HG03342 (cell line): ENCODE measurements at regions not wholly inside any gene's neighbourhood (a gene's known extent, or its start where the extent isn't known, plus 50 kb on each side); places are given as distances from the start of the nearest gene placed in this dataset.
"Not testable (repeated sequence)": the region's sequence is repeated elsewhere in the genome, so short reads cannot be mapped to it uniquely, and the experiment has no call there.

ENCODE experiments used
- ATAC-seq: cut with Tn5 transposase; IDR thresholded peaks from one replicate; pipeline ENCODE4 v1.9.1; 2021; ENCODE audit warnings: mild to moderate bottlenecking, moderate library complexity; ENCODE audit not compliant: unreplicated experiment

DNA sequence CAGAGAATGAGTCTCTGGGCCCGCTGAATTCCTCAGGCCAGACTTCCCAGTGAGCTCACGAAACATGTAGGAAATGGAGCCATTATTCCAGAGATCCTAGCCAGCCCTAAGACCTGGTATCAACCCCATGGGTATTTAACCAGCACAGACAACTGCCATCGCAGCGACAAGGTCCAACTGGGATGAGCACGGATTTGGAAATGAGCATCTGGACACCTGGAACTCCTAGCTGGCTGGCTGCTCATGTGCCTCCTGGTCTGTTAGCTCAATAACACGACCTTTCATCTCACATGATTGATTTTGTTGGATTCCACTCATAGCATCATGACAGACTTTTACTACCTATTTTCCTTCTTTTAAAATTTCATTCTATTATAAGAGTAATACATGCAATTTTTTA, 51.0 kb downstream of the POU3F3 start:
- ATAC-seq = no peak

DNA sequence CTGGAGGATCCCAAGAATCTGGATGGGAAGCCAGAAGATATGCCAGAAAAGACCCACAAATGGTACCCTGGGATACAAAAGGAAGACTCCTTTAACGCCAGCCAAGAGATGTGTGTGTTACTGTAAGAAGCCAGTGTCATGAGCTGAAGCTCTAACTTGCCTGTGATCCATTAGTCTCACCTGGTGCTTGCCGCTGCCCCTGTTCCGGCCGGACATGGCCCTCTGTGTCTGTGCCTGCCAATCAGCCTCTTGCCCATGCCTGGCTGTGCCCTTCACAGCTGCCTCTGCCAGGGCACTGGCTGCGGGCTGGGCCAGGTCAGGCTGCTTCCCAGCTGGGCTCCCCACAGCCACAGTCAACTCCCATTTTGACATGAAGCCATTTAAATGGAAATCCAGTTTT, 55.4 kb downstream of the POU3F3 start:
- no peak for ATAC-seq

DNA sequence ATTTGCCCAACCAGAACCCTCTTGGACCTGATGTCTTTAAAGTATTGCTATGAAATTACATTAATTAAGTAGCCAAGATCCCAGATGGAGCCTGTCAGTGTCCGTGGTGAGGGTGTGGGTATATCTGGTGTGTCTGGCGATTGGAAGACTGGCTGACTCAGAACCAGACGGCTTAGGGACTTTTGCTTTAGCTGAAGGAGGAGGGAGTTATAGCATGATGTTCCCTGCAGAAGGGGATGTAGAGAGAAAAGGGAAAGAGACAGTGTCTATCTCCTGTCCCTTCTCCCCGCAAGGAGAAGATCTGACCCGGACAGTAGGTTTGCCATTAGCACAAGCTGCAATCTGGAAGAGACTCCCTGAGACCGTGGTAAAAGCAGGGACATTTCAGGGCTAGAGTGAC, 60.6 kb downstream of the POU3F3 start:
- ATAC-seq = no peak

DNA sequence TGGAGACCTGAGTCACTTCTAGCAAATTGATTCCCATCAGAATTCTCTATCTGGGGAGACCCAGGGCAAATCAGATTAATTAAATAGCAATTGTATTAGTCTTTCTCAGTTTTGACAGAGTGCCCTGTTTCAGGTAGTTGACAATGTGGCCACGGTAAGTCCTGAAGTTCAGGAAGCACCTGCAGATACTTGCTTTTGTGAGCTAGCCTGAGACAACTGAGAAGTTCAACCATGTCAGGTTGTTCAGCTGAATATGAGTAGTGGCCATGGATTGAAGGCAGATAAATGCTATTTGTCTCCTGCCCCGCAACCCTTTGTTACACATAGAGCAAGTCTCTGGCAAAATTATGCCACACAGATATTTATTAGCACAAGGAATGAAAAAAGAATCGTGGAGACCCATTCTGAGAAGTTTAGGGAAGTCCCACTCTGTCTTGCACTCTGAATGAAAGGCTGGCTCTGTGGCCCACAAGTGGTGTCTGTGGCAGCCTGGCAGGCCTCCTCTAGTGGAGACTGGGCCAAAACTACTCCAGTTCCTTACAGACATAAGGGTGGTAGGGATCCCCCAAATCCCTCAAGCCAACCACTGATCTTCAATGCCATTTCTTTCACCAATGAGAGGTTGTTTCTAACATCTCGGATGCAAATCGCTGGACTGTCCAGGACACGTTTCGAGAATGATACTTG, 61.3 kb downstream of the POU3F3 start:
- no peak for ATAC-seq

DNA sequence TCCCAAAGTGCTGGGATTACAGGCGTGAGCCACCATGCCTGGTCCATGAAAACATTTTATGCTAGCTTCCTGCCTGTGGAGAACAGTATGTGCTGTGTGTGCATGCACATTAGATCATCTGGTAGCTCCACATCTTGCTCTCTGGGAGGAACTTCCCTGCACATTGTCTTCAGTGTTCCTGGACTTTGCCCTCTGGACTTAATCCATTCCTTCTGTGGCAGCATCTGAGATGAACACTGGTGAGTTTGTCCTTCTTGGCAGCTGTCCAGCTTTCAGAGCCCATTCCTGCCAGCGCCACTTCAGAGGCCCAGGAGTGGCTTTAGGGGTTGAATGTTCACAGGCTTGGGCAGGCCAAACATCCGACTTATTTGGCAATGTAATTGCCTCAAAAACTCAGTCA, 65.2 kb downstream of the POU3F3 start:
- ATAC-seq = no peak

DNA sequence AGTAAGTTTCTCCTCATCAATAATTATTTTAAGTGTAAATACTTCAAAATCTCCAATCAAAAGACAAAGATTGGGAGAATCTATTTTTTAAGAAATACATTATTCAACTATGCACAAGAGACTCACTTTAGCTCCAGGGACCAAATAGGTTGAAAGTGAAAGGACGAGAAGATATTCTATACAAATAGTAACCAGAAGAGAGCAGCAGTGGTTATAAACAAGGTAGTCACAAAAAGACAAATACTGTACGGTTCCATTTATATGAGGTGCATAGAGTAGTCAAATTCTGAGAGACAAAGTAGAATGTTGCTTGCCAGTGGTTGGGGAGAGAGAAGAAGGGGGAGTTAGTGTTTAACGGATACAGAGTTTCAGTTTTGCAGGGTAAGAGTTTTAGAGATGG, 69.8 kb downstream of the POU3F3 start:
- ATAC-seq = no peak

DNA sequence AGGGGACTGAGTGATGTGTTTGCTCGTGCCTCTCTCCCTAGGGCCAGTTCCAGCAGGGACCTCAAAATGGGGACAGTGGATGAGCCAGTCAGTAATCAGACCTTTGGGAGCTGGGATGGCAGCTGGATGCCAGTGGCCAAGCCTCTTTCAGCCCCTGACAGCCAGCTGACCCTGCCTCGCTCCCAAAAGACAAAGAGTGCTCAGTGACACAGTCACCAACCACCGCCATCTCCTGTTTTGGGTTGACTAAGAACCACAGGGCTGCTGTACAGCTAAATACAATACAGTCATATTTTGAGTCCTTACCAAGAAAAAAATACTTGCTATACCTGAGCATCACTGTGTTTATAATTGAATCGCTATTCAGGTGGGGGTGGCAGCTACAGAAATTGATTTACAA, 75.7 kb downstream of the POU3F3 start:
- ATAC-seq = no peak

DNA sequence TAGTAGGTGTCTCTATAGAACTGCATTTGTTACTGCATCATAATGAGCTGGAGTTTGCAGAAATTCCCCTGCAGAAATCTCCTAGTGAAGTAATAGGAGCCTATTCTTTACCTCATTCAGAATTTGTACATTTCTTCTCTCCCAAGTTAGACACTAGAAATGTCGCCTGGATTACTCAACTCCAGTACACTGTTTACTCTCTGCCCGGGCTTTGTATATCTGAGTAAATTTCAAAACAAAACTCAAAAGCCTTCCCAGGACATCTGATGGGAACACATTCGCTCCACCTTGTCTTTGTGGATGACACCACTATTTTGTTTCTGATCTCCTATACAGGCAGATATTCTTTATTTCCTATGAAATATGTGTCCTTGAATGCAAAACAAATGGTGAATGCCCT, 76.8 kb downstream of the POU3F3 start:
- no peak for ATAC-seq

DNA sequence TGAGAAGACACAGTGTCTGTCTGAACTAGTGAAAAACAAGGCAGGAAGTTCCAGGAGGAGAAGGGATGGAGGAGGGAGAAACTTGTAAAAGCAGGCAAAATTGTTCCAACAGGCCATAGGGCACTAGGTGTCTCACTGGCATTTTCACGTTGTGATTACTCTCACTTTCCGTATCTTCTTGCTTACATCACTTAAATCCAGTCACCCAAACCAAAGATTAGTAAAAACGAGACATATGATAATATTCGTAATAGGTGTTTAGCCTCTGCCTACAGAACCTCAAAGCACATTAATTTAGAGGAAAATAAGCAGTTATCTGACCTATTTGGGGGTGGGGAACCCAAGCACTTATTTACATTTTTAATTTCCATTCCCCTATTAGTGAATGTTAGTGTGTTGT, 78.3 kb downstream of the POU3F3 start:
- ATAC-seq = no peak

DNA sequence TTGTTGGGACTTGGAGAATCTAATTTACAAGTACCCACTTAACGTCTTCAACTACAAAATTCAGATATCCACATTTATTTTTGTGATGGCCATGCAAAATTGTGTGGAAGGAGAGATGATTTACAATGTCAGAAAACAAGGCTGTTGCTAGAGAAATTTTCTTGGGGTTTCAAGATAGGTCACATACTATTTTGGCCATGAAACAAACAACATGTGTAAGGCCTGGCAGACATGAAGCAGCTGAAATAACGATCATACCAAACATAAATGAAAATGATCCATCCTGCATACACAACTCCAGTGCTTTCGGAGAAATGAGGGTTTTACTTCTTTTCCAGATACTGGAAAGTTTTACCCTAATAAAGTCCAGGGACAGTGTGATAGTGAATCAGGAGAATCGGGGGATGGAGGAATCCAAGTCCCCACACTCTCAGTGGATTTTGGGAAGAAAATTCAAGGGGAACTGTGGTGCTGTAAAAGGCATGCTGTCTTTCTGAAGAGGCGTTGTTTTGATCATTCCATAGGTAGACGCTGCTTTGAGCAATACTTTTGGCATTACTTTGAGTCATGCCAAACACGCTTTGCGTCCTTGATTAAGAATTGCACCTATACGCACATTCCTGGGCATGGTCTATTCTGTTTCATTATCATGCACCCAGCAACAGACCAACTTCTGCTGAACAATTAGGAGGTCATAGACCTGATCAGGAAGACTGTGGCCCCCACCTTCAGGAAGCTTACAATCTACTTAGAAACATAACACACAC, 79.4 kb downstream of the POU3F3 start:
- no peak for ATAC-seq

DNA sequence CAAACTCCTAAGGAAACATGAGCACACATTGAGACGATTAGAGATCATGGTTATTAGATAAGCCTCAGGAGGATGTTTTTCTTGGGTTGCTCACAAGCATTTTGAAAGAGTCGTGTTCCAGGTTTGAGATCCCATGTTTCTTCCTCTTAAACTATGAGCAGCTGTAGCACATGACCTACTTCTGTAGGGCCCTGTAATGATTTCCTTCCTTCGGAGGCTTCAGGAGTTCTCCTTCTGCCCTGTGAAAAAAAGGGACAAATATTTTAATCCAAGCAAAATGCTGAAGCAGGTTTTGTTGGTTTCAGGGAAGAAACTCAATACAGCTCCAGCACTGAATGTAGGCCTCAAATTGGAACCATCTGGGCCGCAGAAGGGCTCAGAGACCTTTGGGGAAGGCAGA, 82.6 kb downstream of the POU3F3 start:
- ATAC-seq = no peak

DNA sequence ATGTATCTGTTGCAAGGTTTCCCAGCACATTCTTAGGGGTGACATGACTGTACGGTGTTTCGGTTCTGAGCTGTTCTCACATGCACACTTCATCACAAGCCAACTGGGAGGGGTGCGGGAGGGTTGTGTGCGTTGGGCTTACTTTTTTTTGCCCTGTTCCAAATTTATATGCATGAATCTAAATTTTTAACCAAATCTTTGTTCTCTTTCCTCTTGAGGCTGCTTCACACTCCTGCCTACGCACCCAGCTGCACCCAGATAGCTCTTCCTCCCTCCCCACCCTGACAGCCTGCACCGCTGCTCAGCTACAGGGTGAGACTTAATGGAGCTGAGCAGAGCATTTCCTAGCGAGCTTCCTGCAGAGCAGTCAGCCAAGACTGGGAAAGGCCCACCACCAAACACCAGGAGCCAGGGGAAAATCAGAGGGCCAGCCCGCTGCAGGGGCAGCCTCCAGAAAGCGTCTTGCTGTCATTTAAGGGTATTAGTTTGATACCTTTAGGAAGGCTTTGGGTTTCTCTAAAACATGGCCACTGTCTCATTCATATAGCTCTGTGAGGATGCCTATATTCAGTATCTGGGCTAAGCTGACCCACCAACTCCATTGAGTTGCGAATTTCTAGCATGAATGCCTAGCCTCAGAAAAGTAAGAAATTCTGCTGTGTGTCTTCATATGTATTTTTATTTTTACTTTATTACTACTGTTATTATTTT, 84.5 kb downstream of the POU3F3 start:
- ATAC-seq = peak; percentile 93

DNA sequence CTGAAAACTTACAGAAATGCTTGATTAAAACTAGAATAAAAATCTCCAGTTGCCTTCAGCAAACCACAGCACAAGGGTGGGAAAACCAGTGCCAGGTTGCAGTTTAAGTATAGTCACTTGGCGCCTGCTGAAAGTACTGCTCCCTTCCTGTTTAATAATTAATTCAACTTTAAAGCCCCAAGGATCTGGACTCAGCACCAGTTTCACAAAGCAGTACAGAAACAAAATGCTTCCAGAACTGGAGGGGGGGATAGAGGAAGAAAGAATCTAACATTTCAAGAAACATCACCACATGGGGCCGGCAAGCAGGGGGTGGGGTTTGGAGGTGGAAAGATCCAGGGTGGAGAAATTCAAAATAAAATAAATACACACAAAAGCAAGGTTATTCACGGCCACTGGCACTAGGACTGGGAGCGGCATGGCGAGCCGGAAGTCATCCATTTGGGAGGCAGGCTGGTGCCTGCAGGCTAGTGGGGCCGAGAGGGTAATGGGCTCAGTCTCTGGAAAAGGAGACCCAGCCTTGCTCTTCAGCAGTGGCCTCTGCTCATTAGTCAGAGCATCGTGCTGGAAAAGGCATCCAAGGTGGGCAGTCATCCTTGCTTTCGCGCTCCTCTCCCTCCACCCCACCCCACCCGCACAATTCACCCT, 85.8 kb downstream of the POU3F3 start:
- no peak for ATAC-seq

DNA sequence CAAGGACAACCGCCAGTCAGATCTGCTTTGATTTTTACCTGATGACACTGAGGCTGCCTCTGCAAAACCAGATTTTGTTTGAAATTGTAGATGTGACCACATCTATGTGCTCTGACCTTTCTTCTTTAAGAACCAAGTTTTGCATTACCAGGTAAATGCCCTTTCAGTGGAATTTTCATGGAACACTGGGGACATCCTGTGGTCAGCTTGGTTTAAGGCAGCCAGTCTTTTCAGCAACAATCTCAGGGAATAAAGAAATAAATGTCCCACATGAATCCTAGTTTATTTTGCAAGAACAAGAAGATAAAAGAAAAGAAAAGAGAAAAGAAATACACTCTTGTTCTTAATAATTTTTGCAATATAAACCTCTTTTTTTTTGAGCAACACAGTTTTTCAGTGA, 90.6 kb downstream of the POU3F3 start:
- ATAC-seq = no peak

DNA sequence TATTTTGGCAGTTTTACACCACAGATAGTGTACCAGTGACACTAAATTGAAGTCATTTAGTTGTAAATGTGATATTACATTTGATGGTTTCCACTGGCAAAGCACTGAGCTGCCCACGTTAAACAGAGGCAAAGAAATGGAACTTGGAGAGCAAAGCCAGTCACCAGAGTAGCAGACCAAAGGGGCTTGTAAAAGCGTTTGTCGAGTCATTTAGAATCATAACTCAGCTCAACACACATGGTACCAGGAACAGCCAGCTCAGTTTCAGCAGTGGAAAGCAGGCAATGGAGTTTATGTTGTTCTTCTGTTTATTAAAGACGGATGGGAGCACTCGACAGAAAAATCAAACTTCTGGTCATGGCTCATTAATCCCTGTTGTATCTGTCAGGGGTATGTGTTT, 91.2 kb downstream of the POU3F3 start:
- ATAC-seq = no peak

DNA sequence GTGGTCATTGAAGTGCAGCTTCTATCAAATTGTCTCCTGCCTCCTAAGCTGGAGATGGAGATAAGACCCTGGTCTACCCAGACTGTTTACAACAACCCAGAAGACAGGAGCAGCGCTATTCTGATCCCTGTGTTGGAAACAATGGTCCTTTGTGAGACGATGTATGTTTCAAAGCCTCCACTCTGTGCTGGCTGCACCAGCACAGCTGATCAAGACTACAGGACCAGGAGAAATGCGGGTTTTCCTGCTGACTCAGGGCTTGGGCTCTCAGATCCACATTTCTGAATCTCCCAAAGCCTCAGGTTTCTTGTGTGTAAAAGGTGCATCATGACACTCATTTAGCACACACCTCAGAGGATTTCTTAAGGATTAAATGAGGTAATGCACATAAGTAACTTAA, 92.0 kb downstream of the POU3F3 start:
- no peak for ATAC-seq

DNA sequence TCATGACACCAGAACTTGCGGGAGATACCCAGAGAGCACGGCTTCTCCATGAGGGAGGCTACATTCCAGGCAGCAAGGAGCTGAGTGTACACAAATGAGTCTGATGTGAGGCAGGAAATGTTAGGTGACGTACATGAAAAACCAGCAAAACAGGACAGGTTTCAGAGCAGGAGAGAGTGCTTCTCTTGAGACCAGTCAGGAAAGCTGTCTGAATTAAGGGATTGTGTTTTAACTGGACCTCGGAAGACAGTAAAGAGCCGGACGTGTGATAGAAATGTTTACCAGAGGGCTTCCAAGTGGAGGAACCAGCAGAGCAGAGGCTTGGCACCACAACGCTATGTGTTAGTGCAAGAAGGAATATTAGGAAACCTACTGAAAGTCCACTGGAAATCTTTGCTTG, 90.4 kb upstream of the MRPS9 start:
- not testable (repeated sequence) for ATAC-seq

DNA sequence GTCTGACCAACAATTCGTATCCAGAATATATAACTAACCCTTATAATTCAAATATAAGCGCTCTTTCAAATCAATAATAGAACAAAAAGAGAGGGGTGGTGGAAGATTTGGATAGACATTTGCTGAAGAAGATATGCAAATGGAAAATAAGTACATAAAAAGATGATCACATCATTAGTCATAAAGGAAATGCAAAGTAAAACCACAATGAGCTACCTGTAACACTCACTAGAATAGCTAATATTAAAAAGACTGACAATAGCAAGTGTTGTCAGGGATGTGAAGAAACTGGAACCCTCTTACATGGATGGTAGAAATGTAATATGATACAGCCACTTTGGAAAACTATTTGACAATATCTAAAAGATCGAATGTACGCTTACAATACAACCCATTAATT, 84.9 kb upstream of the MRPS9 start:
- ATAC-seq = no peak

DNA sequence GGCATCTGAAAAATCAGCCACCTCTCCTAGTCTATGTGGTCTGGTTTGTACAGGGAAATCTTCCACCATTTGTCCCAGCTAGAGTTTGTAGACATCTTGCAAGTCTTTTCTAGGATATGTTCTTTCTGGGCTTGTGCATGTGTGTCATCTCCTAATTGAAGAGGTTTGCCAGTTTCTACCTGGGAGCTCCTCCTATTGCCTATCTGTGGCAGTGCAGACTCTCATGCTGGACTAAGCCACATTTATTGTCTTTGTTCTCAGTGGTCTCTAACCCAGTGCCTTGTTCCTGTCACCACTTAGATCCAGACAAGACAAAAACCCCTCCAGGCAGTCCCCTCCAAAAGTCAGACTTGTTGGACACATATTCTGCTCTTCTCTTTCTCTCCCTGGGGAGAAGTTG, 72.0 kb upstream of the MRPS9 start:
- no peak for ATAC-seq

DNA sequence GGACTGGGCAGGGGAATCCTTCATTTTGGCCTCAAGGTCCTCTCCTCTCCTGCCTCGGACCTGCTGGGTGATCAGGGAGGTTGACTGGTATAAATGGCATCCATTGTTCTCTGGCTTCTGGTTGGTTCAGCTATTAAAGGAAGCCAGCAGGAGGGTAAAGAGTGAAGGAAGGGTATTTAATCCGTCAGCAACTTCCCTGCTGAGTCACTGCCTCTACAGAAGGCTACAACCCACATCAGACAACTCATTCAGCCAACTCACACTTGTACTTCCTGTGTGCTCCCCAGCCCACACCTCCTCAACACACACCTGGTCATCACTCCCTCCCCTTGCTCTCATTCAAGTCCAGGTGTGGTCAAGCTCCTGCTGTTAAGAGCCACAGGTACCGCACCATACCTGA, 68.3 kb upstream of the MRPS9 start:
- ATAC-seq = no peak

DNA sequence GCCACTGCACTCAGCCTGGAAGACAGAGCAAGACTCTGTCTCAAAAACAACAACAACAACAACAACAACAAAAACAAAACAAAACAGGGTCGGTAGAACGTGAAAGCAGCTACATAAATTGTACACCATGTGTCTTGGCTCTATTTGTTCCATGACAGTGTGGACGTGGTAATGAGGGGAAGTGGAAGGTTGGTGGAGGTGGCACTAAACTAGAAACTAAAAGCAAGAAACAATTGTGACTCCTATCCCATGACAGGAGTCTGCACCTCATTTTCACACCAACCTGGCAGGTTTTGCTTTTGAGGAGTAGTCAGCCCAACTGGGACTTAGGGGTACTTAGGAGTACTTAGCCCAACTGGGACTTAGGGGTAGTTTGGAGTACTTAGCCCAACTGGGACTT, 62.5 kb upstream of the MRPS9 start:
- ATAC-seq = no peak

DNA sequence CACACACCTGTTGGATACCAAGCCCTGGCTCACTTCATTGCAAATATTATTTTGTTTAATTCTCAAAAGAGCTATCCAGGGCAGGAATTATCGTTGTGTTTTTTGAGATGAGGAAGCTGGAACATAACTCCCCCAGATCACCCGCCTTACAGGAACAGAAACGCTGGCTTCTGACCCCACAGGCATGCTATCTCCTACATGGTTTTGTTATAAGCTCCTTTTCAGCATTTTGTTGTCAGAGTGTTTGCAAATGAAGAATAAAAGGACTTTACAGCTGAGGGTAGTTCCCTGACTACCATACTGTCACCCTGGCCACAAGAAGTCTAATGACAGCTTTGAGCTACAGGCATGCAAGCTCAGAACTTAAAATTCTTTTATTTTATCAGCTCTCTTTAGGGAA, 62.0 kb upstream of the MRPS9 start:
- no peak for ATAC-seq
